ENCODE measurements at regions not wholly inside any gene's neighbourhood (a gene's known extent, or its start where the extent isn't known, plus 50 kb on each side); places are given as distances from the start of the nearest gene placed in this dataset.
"Not testable (repeated sequence)": the region's sequence is repeated elsewhere in the genome, so short reads cannot be mapped to it uniquely, and the experiment has no call there.

- not testable (repeated sequence) for TF ChIP-seq CTCF, POLR2AphosphoS5 (IDR thresholded peaks at IDR 0.05)
These were observed 430.5 kb upstream of the DDX18 start for GRCh38 chr2:117383997-117384396.
